GM23248 (cell line): ENCODE measurements at regions not wholly inside any gene's neighbourhood (a gene's known extent, or its start where the extent isn't known, plus 50 kb on each side); places are given as distances from the start of the nearest gene placed in this dataset.

Experiments
- EZH2 ChIP-seq: fragments of 200-600 bp; sonication (generic); IDR thresholded peaks from 2 replicates; pipeline ENCODE4 v1.6.1; 2018; ENCODE audit warnings: antibody characterized with exemption, mild to moderate bottlenecking; ENCODE audit not compliant: insufficient read depth, poor library complexity, severe bottlenecking
- EZH2phosphoT487 ChIP-seq: fragments of 200-600 bp; sonication (generic); IDR thresholded peaks from 2 replicates; pipeline ENCODE4 v1.6.1; 2018; ENCODE audit warnings: antibody characterized with exemption, moderate library complexity, mild to moderate bottlenecking, low read depth; ENCODE audit not compliant: insufficient read depth

GRCh38 chr4:189291939-189292338 lies 648.7 kb upstream of the FRG1 start:
- TF ChIP-seq EZH2phosphoT487 (no peak), EZH2 (no peak)
